ENCODE measurements at regions not wholly inside any gene's neighbourhood (a gene's known extent, or its start where the extent isn't known, plus 50 kb on each side); places are given as distances from the start of the nearest gene placed in this dataset.

GRCh38 chr11:10926801-10927211, 69.0 kb upstream of the ZBED5 start:
- peaks cover 12% of the 10 kb centered on the region for H3K4me1 ChIP-seq (ENCODE audit: insufficient read depth, low read length)
- H4K20me1 ChIP-seq (ENCODE audit: insufficient read depth, low read length), result no peaks in the 10 kb centered on the region
- H3K36me3 ChIP-seq (ENCODE audit: insufficient read depth, low read length), result no peaks in the 10 kb centered on the region
- no peaks in the 10 kb centered on the region for H3K9me3 Mint-ChIP-seq (ENCODE audit: unreplicated experiment)
- H3K79me2 ChIP-seq (ENCODE audit: insufficient read depth, low read length), result no peaks in the 10 kb centered on the region
- H3K27me3 Mint-ChIP-seq (ENCODE audit: low read depth, unreplicated experiment), result peaks cover 6% of the 10 kb centered on the region
- H3K27ac Mint-ChIP-seq (ENCODE audit: unreplicated experiment), result no peak overlapping the region
- TF ChIP-seq CTCF (IDR thresholded peaks at IDR 0.05; ENCODE audit: insufficient read depth, low read depth, low read length), result no peak
- no peak for TF ChIP-seq EZH2 (IDR thresholded peaks at IDR 0.05; ENCODE audit: insufficient read depth, low read length)
- no peak overlapping the region for H3K9ac ChIP-seq (ENCODE audit: low read length)
- H3K27ac ChIP-seq (ENCODE audit: low read depth, low read length), result no peak overlapping the region
- H3K36me3 Mint-ChIP-seq (ENCODE audit: low read depth, unreplicated experiment), result no peaks in the 10 kb centered on the region
- no peak for FAIRE-seq
- no peaks in the 10 kb centered on the region for H3K9me3 ChIP-seq (ENCODE audit: insufficient read depth, low read depth, low read length)
- DNase-seq (ENCODE audit: low read depth), result no peak
- H3K4me3 ChIP-seq (ENCODE audit: insufficient read depth, low read depth, low read length), result no peak overlapping the region
- no peaks in the 10 kb centered on the region for H3K27me3 ChIP-seq (ENCODE audit: insufficient read depth, low read length)
- peaks cover 11% of the 10 kb centered on the region for H3K4me1 Mint-ChIP-seq (ENCODE audit: low read depth, unreplicated experiment)
- H3K4me2 ChIP-seq (ENCODE audit: low read length), result peak overlapping the region; percentile 12
- H3K4me3 Mint-ChIP-seq (ENCODE audit: unreplicated experiment), result no peak overlapping the region
- H2AFZ ChIP-seq (ENCODE audit: low read depth, low read length), result no peak overlapping the region

DNA sequence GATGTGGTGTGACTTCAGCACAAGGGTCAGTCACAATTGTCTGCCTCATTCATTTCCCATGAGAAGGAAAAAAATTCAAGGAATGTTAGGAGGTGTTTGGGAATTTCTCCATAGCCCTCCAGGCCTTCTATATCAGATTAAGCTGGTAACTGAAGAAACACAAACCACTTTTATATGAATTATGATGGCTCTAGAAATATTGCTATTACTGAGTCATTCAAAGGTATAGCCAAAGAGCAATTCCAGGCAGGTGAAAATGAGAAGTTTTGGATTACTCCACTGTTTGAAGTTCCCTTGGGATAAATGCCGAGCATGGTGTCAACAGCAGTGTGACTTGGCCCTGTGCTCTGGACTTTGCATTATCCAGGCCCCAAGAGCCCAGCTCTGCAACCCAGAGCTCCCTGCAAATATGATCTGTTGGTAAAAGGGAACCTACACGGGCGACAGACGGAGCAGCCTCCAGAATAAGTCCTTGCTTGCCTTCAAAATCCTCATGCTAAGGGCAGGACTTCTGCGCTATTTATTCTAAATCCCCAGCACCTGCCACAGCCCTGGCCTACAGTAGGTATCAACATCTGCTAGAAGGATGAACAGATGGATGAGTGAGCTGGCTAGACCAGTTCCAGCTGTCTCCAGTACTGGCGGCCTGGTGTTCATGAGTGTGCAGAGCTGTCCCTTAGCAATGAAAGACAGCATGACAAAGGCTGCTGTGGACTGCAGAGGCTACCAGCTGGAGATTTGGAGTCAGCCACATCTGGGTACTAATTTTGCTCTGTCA, 67.5 kb upstream of the ZBED5 start:
- H3K27me3 Mint-ChIP-seq (ENCODE audit: low read depth, unreplicated experiment), result peaks cover 6% of the 10 kb centered on the region
- no peak overlapping the region for H3K4me3 Mint-ChIP-seq (ENCODE audit: unreplicated experiment)

DNA sequence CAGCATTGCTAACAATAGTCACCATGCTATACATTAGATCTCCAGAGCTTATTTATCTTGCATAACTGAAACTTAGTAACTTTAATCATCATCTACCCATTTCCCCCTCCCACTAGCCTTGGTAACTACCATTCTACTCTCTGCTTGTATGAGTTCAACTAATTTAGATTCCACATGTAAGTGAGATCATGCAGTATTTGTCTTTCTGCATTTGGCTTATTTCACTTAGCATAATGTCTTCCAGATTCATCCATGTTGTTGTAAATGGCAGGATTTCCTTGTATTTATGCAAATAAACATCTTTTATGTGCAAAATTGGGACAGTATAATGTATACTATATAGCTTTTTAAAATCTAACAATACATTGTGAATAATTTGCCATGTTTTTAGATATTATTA, 66.0 kb upstream of the ZBED5 start:
- no peak overlapping the region for H2AFZ ChIP-seq (ENCODE audit: low read depth, low read length)
- no peaks in the 10 kb centered on the region for H3K9me3 ChIP-seq (ENCODE audit: insufficient read depth, low read depth, low read length)
- peak; percentile 39 for FAIRE-seq
- H4K20me1 ChIP-seq (ENCODE audit: insufficient read depth, low read length), result no peaks in the 10 kb centered on the region
- H3K4me3 ChIP-seq (ENCODE audit: insufficient read depth, low read depth, low read length), result no peak overlapping the region
- Mint-ChIP-seq H3K9me3 (ENCODE audit: unreplicated experiment) (peaks cover under 1% of the 10 kb centered on the region), H3K27me3 (ENCODE audit: low read depth, unreplicated experiment) (peaks cover 4% of the 10 kb centered on the region), H3K4me3 (ENCODE audit: unreplicated experiment) (no peak overlapping the region), H3K4me1 (ENCODE audit: low read depth, unreplicated experiment) (peaks cover 15% of the 10 kb centered on the region), H3K27ac (ENCODE audit: unreplicated experiment) (no peak overlapping the region), H3K36me3 (ENCODE audit: low read depth, unreplicated experiment) (no peaks in the 10 kb centered on the region)
- no peak overlapping the region for H3K27ac ChIP-seq (ENCODE audit: low read depth, low read length)
- DNase-seq (ENCODE audit: low read depth), result no peak
- TF ChIP-seq CTCF (IDR thresholded peaks at IDR 0.05; ENCODE audit: insufficient read depth, low read depth, low read length) (no peak), EZH2 (IDR thresholded peaks at IDR 0.05; ENCODE audit: insufficient read depth, low read length) (no peak)
- no peak overlapping the region for H3K4me2 ChIP-seq (ENCODE audit: low read length)
- H3K36me3 ChIP-seq (ENCODE audit: insufficient read depth, low read length), result no peaks in the 10 kb centered on the region
- no peak overlapping the region for H3K9ac ChIP-seq (ENCODE audit: low read length)
- H3K27me3 ChIP-seq (ENCODE audit: insufficient read depth, low read length), result no peaks in the 10 kb centered on the region
- H3K4me1 ChIP-seq (ENCODE audit: insufficient read depth, low read length), result peaks cover 10% of the 10 kb centered on the region
- no peaks in the 10 kb centered on the region for H3K79me2 ChIP-seq (ENCODE audit: insufficient read depth, low read length)

More for the DNA sequence above, 67.5 kb upstream of the ZBED5 start:
- no peak overlapping the region for H3K4me2 ChIP-seq (ENCODE audit: low read length)
- no peaks in the 10 kb centered on the region for H4K20me1 ChIP-seq (ENCODE audit: insufficient read depth, low read length)
- no peaks in the 10 kb centered on the region for H3K36me3 ChIP-seq (ENCODE audit: insufficient read depth, low read length)
- no peaks in the 10 kb centered on the region for H3K79me2 ChIP-seq (ENCODE audit: insufficient read depth, low read length)
- H3K9me3 ChIP-seq (ENCODE audit: insufficient read depth, low read depth, low read length), result no peaks in the 10 kb centered on the region
- H3K4me3 ChIP-seq (ENCODE audit: insufficient read depth, low read depth, low read length), result no peak overlapping the region
- no peak overlapping the region for H3K27ac ChIP-seq (ENCODE audit: low read depth, low read length)
- DNase-seq (ENCODE audit: low read depth), result no peak
- Mint-ChIP-seq H3K27ac (ENCODE audit: unreplicated experiment) (no peak overlapping the region), H3K36me3 (ENCODE audit: low read depth, unreplicated experiment) (no peaks in the 10 kb centered on the region), H3K4me1 (ENCODE audit: low read depth, unreplicated experiment) (peaks cover 12% of the 10 kb centered on the region), H3K9me3 (ENCODE audit: unreplicated experiment) (no peaks in the 10 kb centered on the region)
- no peak for TF ChIP-seq EZH2 (IDR thresholded peaks at IDR 0.05; ENCODE audit: insufficient read depth, low read length)
- FAIRE-seq, result no peak
- no peak overlapping the region for H2AFZ ChIP-seq (ENCODE audit: low read depth, low read length)
- H3K9ac ChIP-seq (ENCODE audit: low read length), result no peak overlapping the region
- H3K4me1 ChIP-seq (ENCODE audit: insufficient read depth, low read length), result peaks cover 10% of the 10 kb centered on the region
- no peaks in the 10 kb centered on the region for H3K27me3 ChIP-seq (ENCODE audit: insufficient read depth, low read length)
